ENCODE measurements at regions not wholly inside any gene's neighbourhood (a gene's known extent, or its start where the extent isn't known, plus 50 kb on each side); places are given as distances from the start of the nearest gene placed in this dataset.

DNA sequence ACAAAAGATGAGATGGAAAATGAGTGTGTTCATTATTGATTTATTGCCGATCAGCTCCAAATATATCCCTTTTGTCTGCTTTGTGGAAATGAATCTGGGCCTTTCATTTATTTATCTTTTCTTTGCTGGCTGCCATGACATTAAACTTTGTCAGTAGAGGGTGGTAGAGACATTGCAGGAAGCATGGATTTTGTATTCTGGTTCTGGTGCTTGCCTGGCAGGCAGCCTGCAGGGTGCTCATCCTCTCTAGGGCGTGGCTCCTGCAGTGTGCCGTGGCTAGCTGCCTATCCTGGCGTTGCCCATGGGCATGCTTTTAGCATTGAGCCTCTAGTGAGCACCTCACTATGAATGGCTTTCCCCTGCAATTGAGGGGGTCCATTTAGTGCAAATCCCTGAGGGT is 593.1 kb downstream of the RNF144A start:
- TF ChIP-seq, protein P1, sequence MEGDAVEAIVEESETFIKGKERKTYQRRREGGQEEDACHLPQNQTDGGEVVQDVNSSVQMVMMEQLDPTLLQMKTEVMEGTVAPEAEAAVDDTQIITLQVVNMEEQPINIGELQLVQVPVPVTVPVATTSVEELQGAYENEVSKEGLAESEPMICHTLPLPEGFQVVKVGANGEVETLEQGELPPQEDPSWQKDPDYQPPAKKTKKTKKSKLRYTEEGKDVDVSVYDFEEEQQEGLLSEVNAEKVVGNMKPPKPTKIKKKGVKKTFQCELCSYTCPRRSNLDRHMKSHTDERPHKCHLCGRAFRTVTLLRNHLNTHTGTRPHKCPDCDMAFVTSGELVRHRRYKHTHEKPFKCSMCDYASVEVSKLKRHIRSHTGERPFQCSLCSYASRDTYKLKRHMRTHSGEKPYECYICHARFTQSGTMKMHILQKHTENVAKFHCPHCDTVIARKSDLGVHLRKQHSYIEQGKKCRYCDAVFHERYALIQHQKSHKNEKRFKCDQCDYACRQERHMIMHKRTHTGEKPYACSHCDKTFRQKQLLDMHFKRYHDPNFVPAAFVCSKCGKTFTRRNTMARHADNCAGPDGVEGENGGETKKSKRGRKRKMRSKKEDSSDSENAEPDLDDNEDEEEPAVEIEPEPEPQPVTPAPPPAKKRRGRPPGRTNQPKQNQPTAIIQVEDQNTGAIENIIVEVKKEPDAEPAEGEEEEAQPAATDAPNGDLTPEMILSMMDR (IDR thresholded peaks at IDR 0.05), result no peak
- no peak for TF ChIP-seq POLR2A (IDR thresholded peaks at IDR 0.05)
